SU-DHL-6 (cell line): ENCODE measurements at regions not wholly inside any gene's neighbourhood (a gene's known extent, or its start where the extent isn't known, plus 50 kb on each side); places are given as distances from the start of the nearest gene placed in this dataset.

ENCODE experiments used
- EZH2phosphoT487 ChIP-seq: fragments of 200-600 bp; sonication (generic), shearing (Covaris generic); conservative IDR thresholded peaks from 2 replicates; pipeline ENCODE4 v1.6.1; 2018; ENCODE audit warnings: mild to moderate bottlenecking, antibody characterized with exemption, low read length, moderate library complexity, mixed read lengths
- TF ChIP-seq, protein P1 (sequence below): fragments of 200-600 bp; sonication (generic); IDR thresholded peaks from one replicate; pipeline ENCODE4 v1.5.1; 2017; ENCODE audit warnings: antibody characterized with exemption, mild to moderate bottlenecking, low read length, moderate library complexity; ENCODE audit not compliant: insufficient read depth, poor library complexity, severe bottlenecking

DNA sequence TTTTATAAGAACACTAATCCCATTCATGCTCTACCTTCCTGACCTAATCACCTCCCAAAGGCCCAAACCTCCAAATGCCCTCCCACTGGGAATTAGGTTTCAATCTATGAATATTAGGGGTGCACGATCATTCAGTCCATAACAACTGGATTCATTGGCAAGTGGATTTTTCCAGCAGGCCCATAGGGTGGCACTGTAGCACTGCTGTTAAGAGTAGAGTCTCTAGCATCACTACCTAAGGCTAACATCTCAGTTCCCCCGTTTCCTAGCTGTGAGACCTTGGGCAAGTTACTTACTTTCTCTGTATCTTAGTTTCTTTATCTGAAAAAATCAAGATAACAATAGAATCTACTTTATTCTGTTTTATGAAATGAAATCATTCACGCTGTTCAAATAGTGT, 315.8 kb downstream of the STIM2 start:
- TF ChIP-seq, protein P1, sequence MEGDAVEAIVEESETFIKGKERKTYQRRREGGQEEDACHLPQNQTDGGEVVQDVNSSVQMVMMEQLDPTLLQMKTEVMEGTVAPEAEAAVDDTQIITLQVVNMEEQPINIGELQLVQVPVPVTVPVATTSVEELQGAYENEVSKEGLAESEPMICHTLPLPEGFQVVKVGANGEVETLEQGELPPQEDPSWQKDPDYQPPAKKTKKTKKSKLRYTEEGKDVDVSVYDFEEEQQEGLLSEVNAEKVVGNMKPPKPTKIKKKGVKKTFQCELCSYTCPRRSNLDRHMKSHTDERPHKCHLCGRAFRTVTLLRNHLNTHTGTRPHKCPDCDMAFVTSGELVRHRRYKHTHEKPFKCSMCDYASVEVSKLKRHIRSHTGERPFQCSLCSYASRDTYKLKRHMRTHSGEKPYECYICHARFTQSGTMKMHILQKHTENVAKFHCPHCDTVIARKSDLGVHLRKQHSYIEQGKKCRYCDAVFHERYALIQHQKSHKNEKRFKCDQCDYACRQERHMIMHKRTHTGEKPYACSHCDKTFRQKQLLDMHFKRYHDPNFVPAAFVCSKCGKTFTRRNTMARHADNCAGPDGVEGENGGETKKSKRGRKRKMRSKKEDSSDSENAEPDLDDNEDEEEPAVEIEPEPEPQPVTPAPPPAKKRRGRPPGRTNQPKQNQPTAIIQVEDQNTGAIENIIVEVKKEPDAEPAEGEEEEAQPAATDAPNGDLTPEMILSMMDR, result no peak
- no peak for TF ChIP-seq EZH2phosphoT487
